Right lobe of liver (tissue), 4 donors: ENCODE measurements at regions not wholly inside any gene's neighbourhood (a gene's known extent, or its start where the extent isn't known, plus 50 kb on each side); places are given as distances from the start of the nearest gene placed in this dataset.

Experiments
- CTCF ChIP-seq, 4 donors: fragments of 200-600 bp in 3 of 4; fragments of 450-650 bp in 1 of 4; IDR thresholded peaks; one replicate each; pipeline versions ENCODE4 v1.5.1 to v1.8.0; 2016 to 2022; ENCODE audit warnings: antibody characterized with exemption in 4 of 4, mild to moderate bottlenecking in 2 of 4
- POLR2A ChIP-seq: fragments of 450-650 bp; IDR thresholded peaks from one replicate; pipeline ENCODE4 v1.6.1; 2017; ENCODE audit warnings: antibody characterized with exemption, mild to moderate bottlenecking
- donor health status: DM: no; HTN: no; CAD: no.
- donor health status: DM: no; HTN: no; CAD: no.
- donor health status: DM: no; HTN: yes; CAD: no.

GRCh38 chr3:144084929-144085328 is 113.3 kb downstream of the DIPK2A start:
- no peak for TF ChIP-seq CTCF (IDR thresholded peaks at IDR 0.05)
- no peak for TF ChIP-seq POLR2A
